ENCODE measurements at regions not wholly inside any gene's neighbourhood (a gene's known extent, or its start where the extent isn't known, plus 50 kb on each side); places are given as distances from the start of the nearest gene placed in this dataset.
A peak's percentile ranks its signal among the peaks of the same experiment; 100 is the strongest.

DNA sequence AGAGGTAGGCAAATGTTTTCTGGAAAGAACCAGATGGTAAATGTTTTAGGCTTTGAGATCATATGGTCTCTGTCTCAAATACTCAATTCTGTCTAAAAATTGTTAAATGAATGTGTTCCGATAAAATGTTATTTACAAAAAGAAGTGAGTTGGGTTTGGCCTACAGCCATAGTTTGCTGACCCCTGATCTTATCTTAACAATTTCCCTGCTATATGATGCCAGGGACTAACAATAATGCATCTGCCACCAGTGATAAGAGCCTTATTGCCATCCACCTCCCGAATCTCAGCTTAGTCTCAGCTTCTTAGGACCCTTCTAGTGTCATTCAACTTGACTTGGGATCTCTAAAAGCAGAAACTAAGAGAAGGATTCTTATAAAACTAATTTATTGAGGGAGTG, 208.5 kb upstream of the ADGRL2 start:
- Histone ChIP-seq H3K4me3 (ENCODE audit: low read length) (no peak overlapping the region), H3K36me3 (ENCODE audit: insufficient read depth, low read length) (no peaks in the 10 kb centered on the region), H3K9me3 (ENCODE audit: low read length) (no peaks in the 10 kb centered on the region), H3K27me3 (ENCODE audit: insufficient read depth, low read length, poor library complexity, severe bottlenecking) (no peaks in the 10 kb centered on the region), H3K4me1 (ENCODE audit: insufficient read depth, low read length) (no peaks in the 10 kb centered on the region), H3K27ac (ENCODE audit: low read depth, low read length) (no peak overlapping the region)
- no peak overlapping the region for H3K4me3 Mint-ChIP-seq
- no peak overlapping the region for H3K27ac Mint-ChIP-seq
- peaks cover 5 to 13% (median 5%) of the 10 kb centered on the region in 5 donors for H3K9me3 Mint-ChIP-seq
- H3K27me3 Mint-ChIP-seq, result no peaks in the 10 kb centered on the region
- no peak for DNase-seq
- CTCF ChIA-PET, result no interaction called here
- POLR2A ChIA-PET, result no interaction called here
- H3K4me1 Mint-ChIP-seq, result no peaks in the 10 kb centered on the region
- H3K36me3 Mint-ChIP-seq, result no peaks in the 10 kb centered on the region

DNA sequence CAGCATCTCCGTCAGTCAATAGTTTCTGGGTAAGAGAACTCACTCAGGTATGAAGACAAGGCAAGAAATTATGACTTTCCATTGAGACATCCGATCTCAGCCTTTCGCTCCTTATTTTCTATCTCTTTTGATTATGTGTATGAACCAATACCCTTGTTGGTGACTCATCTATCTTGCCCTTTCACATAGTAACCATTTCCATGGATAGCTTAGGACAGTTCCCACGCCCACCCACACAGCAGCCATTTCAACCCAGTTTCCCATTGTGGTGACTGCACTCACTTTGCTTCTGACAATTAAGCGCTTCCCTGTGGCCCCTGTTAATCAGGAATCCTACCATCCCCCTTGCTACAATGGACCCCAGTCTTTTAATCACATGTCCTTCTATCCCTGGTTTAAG, 210.6 kb upstream of the ADGRL2 start:
- H3K36me3 ChIP-seq (ENCODE audit: insufficient read depth, low read length), result no peaks in the 10 kb centered on the region
- no peak overlapping the region for H3K27ac Mint-ChIP-seq
- no peaks in the 10 kb centered on the region for H3K4me1 Mint-ChIP-seq
- no peak overlapping the region for H3K27ac ChIP-seq (ENCODE audit: low read depth, low read length)
- H3K4me3 ChIP-seq (ENCODE audit: low read length), result no peak overlapping the region
- no peak for DNase-seq
- H3K9me3 Mint-ChIP-seq, result peaks cover 5 to 11% (median 9%) of the 10 kb centered on the region in 5 donors
- POLR2A ChIA-PET, result no interaction called here
- no peaks in the 10 kb centered on the region for H3K27me3 ChIP-seq (ENCODE audit: insufficient read depth, low read length, poor library complexity, severe bottlenecking)
- CTCF ChIA-PET, result no interaction called here
- H3K27me3 Mint-ChIP-seq, result no peaks in the 10 kb centered on the region
- no peaks in the 10 kb centered on the region for H3K9me3 ChIP-seq (ENCODE audit: low read length)
- H3K36me3 Mint-ChIP-seq, result no peaks in the 10 kb centered on the region
- H3K4me1 ChIP-seq (ENCODE audit: insufficient read depth, low read length), result no peaks in the 10 kb centered on the region
- no peak overlapping the region for H3K4me3 Mint-ChIP-seq

DNA sequence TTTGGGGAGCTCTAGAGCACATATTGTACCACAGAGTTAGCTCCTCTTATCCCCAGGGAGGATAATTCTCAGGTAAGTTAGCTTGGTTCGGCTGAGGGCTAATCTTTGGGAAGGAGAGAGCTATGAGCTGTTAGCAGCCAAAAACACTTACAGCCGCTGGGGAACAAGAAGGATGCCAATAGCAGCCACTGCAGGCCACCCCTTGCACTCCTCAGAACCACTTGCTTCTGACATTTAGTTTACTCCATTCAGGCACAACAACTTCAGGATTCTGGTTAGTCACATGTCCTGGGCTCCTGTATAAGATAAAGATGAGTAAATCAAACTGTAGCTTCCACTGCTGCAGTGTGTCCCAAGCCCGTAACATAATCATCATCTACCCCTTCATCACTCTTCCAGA, 212.6 kb upstream of the ADGRL2 start:
- CTCF ChIA-PET, result no interaction called here

DNA sequence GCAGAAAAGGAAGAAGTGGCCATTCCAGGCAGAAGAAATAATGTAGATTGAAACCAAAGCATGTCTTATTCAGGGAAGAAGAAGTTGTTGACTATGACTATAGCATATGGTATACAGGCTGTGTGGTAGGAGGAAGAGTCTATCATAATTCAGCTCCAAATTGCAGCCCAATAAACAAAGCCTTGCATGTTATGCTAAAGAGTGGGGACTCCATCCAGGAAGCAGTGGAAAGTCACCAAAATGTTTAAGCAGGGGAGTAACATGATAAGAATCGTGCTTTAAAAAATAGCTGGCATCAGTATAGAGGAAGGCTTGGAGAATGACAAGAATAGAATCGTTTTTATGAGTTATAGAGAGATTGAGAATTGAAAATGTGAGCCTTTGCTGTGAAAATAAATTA, 213.3 kb upstream of the ADGRL2 start:
- Mint-ChIP-seq H3K27ac (no peak overlapping the region), H3K9me3 (peaks cover 6 to 11% (median 9%) of the 10 kb centered on the region in 5 donors), H3K4me3 (no peak overlapping the region), H3K27me3 (no peaks in the 10 kb centered on the region), H3K36me3 (no peaks in the 10 kb centered on the region), H3K4me1 (no peaks in the 10 kb centered on the region)
- no peaks in the 10 kb centered on the region for H3K36me3 ChIP-seq (ENCODE audit: insufficient read depth, low read length)
- H3K9me3 ChIP-seq (ENCODE audit: low read length), result no peaks in the 10 kb centered on the region
- DNase-seq, result no peak
- no peak overlapping the region for H3K4me3 ChIP-seq (ENCODE audit: low read length)
- H3K4me1 ChIP-seq (ENCODE audit: insufficient read depth, low read length), result no peaks in the 10 kb centered on the region
- ChIA-PET POLR2A (no interaction called here), CTCF (no interaction called here)
- no peaks in the 10 kb centered on the region for H3K27me3 ChIP-seq (ENCODE audit: insufficient read depth, low read length, poor library complexity, severe bottlenecking)
- H3K27ac ChIP-seq (ENCODE audit: low read depth, low read length), result no peak overlapping the region

More for the DNA sequence above, 212.6 kb upstream of the ADGRL2 start:
- peaks cover 5 to 11% (median 8%) of the 10 kb centered on the region in 5 donors for H3K9me3 Mint-ChIP-seq
- no peak for DNase-seq
- H3K27ac ChIP-seq (ENCODE audit: low read depth, low read length), result no peak overlapping the region
- H3K36me3 Mint-ChIP-seq, result no peaks in the 10 kb centered on the region
- H3K36me3 ChIP-seq (ENCODE audit: insufficient read depth, low read length), result no peaks in the 10 kb centered on the region
- no peaks in the 10 kb centered on the region for H3K9me3 ChIP-seq (ENCODE audit: low read length)
- no peaks in the 10 kb centered on the region for H3K27me3 ChIP-seq (ENCODE audit: insufficient read depth, low read length, poor library complexity, severe bottlenecking)
- H3K27ac Mint-ChIP-seq, result no peak overlapping the region
- no peak overlapping the region for H3K4me3 Mint-ChIP-seq
- H3K4me1 ChIP-seq (ENCODE audit: insufficient read depth, low read length), result no peaks in the 10 kb centered on the region
- no peak overlapping the region for H3K4me3 ChIP-seq (ENCODE audit: low read length)
- no peaks in the 10 kb centered on the region for H3K4me1 Mint-ChIP-seq
- no peaks in the 10 kb centered on the region for H3K27me3 Mint-ChIP-seq
- POLR2A ChIA-PET, result no interaction called here

GRCh38 chr1:81585371-81585770, 215.4 kb upstream of the ADGRL2 start:
- Mint-ChIP-seq H3K36me3 (no peaks in the 10 kb centered on the region), H3K9me3 (peaks cover 3 to 10% (median 9%) of the 10 kb centered on the region in 5 donors), H3K27ac (no peak overlapping the region), H3K4me3 (no peak overlapping the region), H3K27me3 (no peaks in the 10 kb centered on the region), H3K4me1 (no peaks in the 10 kb centered on the region)
- Histone ChIP-seq H3K4me3 (ENCODE audit: low read length) (no peak overlapping the region), H3K4me1 (ENCODE audit: insufficient read depth, low read length) (no peaks in the 10 kb centered on the region), H3K36me3 (ENCODE audit: insufficient read depth, low read length) (no peaks in the 10 kb centered on the region), H3K27ac (ENCODE audit: low read depth, low read length) (no peak overlapping the region), H3K9me3 (ENCODE audit: low read length) (no peaks in the 10 kb centered on the region), H3K27me3 (ENCODE audit: insufficient read depth, low read length, poor library complexity, severe bottlenecking) (no peaks in the 10 kb centered on the region)
- DNase-seq, result no peak
- CTCF ChIA-PET, result interaction anchor here (1.6 kb wide), 1 partner anchor 11 kb away, joined by 3 read pairs; no protein-coding TSS in a partner anchor
- POLR2A ChIA-PET, result no interaction called here

- no peaks in the 10 kb centered on the region for H3K36me3 ChIP-seq (ENCODE audit: insufficient read depth, low read length)
- H3K27me3 ChIP-seq (ENCODE audit: insufficient read depth, low read length, poor library complexity, severe bottlenecking), result no peaks in the 10 kb centered on the region
- Mint-ChIP-seq H3K27me3 (no peaks in the 10 kb centered on the region), H3K9me3 (peaks cover 2 to 9% (median 7%) of the 10 kb centered on the region in 5 donors), H3K4me1 (no peaks in the 10 kb centered on the region), H3K36me3 (no peaks in the 10 kb centered on the region), H3K27ac (no peak overlapping the region), H3K4me3 (no peak overlapping the region)
- POLR2A ChIA-PET, result no interaction called here
- no peak overlapping the region for H3K4me3 ChIP-seq (ENCODE audit: low read length)
- DNase-seq, result no peak
- CTCF ChIA-PET, result interaction anchor here (1.6 kb wide), 1 partner anchor 10 kb away, joined by 3 read pairs; no protein-coding TSS in a partner anchor
- H3K27ac ChIP-seq (ENCODE audit: low read depth, low read length), result no peak overlapping the region
- H3K9me3 ChIP-seq (ENCODE audit: low read length), result no peaks in the 10 kb centered on the region
- no peaks in the 10 kb centered on the region for H3K4me1 ChIP-seq (ENCODE audit: insufficient read depth, low read length)
Measured at GRCh38 chr1:81584398-81584797, 216.3 kb upstream of the ADGRL2 start.

GRCh38 chr1:81583878-81584277, 216.9 kb upstream of the ADGRL2 start:
- CTCF ChIA-PET, result interaction anchor here (1.6 kb wide), 1 partner anchor 9 kb away, joined by 3 read pairs; no protein-coding TSS in a partner anchor
- no peak for DNase-seq
- Histone ChIP-seq H3K9me3 (ENCODE audit: low read length) (no peaks in the 10 kb centered on the region), H3K27ac (ENCODE audit: low read depth, low read length) (no peak overlapping the region), H3K4me1 (ENCODE audit: insufficient read depth, low read length) (no peaks in the 10 kb centered on the region), H3K27me3 (ENCODE audit: insufficient read depth, low read length, poor library complexity, severe bottlenecking) (no peaks in the 10 kb centered on the region), H3K36me3 (ENCODE audit: insufficient read depth, low read length) (no peaks in the 10 kb centered on the region), H3K4me3 (ENCODE audit: low read length) (no peak overlapping the region)
- no peaks in the 10 kb centered on the region for H3K4me1 Mint-ChIP-seq
- no peaks in the 10 kb centered on the region for H3K36me3 Mint-ChIP-seq
- no peak overlapping the region for H3K4me3 Mint-ChIP-seq
- H3K27ac Mint-ChIP-seq, result no peak overlapping the region
- H3K9me3 Mint-ChIP-seq, result peaks cover 2 to 9% (median 7%) of the 10 kb centered on the region in 5 donors
- POLR2A ChIA-PET, result no interaction called here
- no peaks in the 10 kb centered on the region for H3K27me3 Mint-ChIP-seq

DNA sequence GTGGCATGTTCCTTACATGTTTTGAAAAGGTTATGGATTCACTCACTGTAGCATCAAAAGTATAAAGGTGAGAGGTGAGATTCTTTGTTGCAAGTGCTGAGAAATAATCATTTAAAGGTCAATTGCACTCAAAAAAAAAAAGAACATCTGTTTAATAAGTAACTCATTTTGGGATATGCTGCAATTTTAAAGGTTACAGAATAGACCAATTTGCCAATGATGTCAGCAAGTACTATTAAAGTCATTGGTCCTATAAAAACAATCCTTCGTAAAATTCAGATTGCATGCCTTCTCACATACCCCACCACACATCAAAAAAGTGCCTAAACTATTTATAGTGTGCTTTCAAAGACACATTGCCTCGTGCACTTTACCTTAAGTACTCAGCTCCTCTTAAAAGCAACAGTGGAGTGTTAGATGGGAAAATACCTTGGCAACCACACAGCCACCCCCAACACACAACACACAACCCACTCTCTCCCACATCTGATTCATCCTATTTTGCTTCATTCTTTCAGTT, 218.2 kb upstream of the ADGRL2 start:
- H3K27me3 Mint-ChIP-seq, result no peaks in the 10 kb centered on the region
- H3K4me1 Mint-ChIP-seq, result no peaks in the 10 kb centered on the region
- no peak overlapping the region for H3K4me3 ChIP-seq (ENCODE audit: low read length)
- no peak for DNase-seq
- no peak overlapping the region for H3K4me3 Mint-ChIP-seq
- H3K27ac Mint-ChIP-seq, result peak overlapping the region in 1 of 8 donors; percentile 69
- ChIA-PET POLR2A (no interaction called here), CTCF (no interaction called here)
- H3K4me1 ChIP-seq (ENCODE audit: insufficient read depth, low read length), result no peaks in the 10 kb centered on the region
- no peaks in the 10 kb centered on the region for H3K36me3 Mint-ChIP-seq
- H3K36me3 ChIP-seq (ENCODE audit: insufficient read depth, low read length), result no peaks in the 10 kb centered on the region
- no peak overlapping the region for H3K27ac ChIP-seq (ENCODE audit: low read depth, low read length)
- peaks cover 2 to 7% (median 7%) of the 10 kb centered on the region in 5 donors for H3K9me3 Mint-ChIP-seq
- no peaks in the 10 kb centered on the region for H3K27me3 ChIP-seq (ENCODE audit: insufficient read depth, low read length, poor library complexity, severe bottlenecking)
- no peaks in the 10 kb centered on the region for H3K9me3 ChIP-seq (ENCODE audit: low read length)

- H3K27ac ChIP-seq (ENCODE audit: low read depth, low read length), result no peak overlapping the region
- Mint-ChIP-seq H3K27ac (no peak overlapping the region), H3K9me3 (peaks cover 2 to 11% (median 7%) of the 10 kb centered on the region in 5 donors), H3K36me3 (no peaks in the 10 kb centered on the region), H3K4me3 (no peak overlapping the region), H3K27me3 (no peaks in the 10 kb centered on the region), H3K4me1 (no peaks in the 10 kb centered on the region)
- no peak overlapping the region for H3K4me3 ChIP-seq (ENCODE audit: low read length)
- H3K36me3 ChIP-seq (ENCODE audit: insufficient read depth, low read length), result no peaks in the 10 kb centered on the region
- POLR2A ChIA-PET, result no interaction called here
- H3K27me3 ChIP-seq (ENCODE audit: insufficient read depth, low read length, poor library complexity, severe bottlenecking), result no peaks in the 10 kb centered on the region
- no peaks in the 10 kb centered on the region for H3K9me3 ChIP-seq (ENCODE audit: low read length)
- CTCF ChIA-PET, result no interaction called here
- H3K4me1 ChIP-seq (ENCODE audit: insufficient read depth, low read length), result no peaks in the 10 kb centered on the region
- no peak for DNase-seq
Measured at GRCh38 chr1:81578867-81579266, 221.9 kb upstream of the ADGRL2 start.
